CD4-positive, alpha-beta T cell treated with Interleukin-4 for 1 hour (primary cell): ENCODE measurements at regions not wholly inside any gene's neighbourhood (a gene's known extent, or its start where the extent isn't known, plus 50 kb on each side); places are given as distances from the start of the nearest gene placed in this dataset.
"Not testable (repeated sequence)": the region's sequence is repeated elsewhere in the genome, so short reads cannot be mapped to it uniquely, and the experiment has no call there.

Source experiments
- DNase-seq, 2 donors: peaks; one replicate each; pipeline ENCODE4 v3.0.0-alpha.2; 2020 to 2022

DNA sequence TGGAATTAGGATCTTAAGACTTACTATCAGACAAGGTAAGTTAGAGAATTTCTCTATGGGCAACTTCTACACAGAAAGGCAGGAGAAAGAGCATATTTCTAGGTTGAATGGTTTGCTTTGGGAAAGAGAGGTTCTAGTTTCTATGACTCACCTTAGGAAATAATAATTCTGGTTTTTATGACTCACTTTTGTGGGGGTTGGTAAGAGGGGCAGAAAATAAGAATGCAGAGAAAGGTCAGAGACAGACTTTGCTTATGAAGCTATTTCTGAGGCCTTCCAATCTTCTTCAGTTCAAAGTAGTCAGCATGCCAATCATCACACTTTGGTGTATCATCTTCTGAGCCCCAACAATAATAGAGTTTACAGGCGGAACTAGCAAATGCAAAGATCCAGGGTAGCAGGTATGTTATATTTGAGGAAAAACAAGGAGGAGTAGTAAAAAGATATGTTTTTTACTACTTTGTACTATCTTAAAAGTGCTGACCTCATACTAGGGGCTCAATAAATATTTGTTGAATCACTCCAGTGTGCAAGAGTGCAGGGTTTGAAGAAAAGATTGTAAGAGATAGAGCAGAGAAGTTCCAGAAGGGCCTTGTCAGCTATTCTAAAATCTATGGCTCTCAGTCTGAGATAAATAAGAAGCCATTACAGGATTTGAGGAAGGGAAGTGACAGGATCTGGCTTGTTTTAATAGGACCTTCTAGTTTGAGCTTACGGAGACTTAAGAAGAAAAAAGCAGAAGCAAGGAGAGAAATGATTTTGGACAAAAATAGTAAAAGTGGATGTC lies 56.7 kb upstream of the LRFN5 start:
- DNase-seq, result no peak

DNA sequence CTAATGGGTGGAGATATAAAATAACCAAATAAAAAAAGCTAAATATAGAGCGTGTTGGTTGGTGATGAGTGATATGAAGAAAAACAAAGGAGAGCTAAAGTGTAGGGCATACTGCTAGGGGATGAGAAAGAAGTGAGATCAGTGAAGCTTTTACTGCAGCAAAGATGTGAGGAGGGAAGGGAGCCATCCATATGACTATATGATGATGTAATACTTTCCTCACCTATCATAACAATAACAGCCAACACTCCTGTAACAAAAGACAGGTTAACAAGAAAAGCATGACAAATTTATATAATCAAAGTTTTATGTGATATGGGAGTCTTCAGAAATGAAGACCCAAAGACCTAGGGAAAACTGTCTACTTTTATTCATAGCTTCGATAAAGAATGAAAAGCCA lies 57.4 kb upstream of the LRFN5 start:
- no peak for DNase-seq

DNA sequence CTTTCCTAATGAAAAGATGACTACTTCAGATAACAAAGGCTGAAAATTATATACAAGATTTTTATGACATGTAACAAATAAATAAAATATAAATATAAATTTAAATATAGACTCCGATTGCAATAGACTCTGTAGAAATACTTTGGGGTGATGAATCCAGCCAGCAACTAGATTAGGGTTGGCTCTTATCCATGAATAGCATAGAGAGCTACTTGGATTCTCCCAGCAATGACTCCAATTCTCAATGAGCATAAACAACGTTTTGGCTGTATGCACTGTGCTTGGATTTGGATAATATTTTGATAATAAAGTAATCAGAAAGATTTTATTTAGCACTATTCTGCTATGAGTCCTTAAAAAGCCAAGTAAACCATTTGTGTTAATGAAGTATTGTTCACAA lies 58.0 kb upstream of the LRFN5 start:
- DNase-seq, result no peak

DNA sequence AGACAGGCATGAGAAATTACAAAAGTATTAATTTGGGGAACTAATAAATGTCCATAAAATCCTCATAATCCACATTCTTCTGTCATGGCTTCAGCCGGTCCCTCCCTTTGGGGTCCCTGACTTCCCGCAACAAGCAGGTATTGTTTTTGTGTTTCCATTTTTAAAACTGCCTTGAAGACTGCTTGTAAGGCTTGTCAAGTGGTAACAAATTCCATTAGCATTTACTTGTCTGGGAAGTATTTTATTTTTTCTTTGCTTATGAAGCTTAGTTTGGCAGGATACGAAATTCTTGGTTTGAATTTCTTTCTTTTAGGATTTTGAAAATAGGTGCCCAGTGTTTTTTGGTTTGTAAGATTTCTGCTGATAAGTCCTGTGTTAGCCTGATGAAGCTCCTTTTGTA lies 65.3 kb upstream of the LRFN5 start:
- DNase-seq, result no peak

DNA sequence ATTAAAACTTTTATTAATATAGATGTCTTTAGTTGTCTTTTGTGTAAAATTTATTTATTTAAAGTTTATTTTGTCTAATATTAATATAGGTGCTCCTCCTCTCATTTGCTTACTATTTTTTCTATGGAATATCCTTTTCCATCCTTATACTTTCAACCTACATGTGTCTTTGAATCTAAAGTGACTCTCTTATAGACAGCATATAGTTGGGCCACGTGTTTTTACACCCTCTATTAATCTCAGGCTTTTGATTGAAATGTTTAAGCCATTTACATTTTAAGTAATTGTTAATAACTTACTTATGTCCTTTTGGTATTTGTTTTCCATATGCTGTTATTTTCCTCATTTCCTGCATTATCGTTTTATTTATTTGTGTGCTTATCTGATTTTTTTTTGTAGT lies 74.4 kb upstream of the LRFN5 start:
- DNase-seq, result no peak

DNA sequence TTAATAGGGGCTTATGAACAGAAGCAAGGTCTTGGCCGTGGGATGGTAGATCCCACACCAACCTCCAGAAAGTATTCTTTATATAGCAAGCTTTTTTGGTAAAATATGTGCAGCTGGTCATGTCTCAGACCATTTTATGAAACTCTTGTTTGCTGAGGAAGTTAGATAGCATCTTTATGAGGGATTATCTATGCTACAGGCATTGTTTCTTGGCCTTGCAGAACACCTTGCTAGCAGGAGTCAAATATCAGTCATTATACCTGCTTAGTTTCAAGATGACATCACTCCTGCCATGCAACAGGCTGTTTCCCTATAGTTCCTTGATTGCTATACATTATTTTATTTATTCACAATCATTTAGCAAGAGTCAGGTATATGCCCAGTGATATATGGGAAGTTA lies 84.8 kb upstream of the LRFN5 start:
- no peak for DNase-seq

DNA sequence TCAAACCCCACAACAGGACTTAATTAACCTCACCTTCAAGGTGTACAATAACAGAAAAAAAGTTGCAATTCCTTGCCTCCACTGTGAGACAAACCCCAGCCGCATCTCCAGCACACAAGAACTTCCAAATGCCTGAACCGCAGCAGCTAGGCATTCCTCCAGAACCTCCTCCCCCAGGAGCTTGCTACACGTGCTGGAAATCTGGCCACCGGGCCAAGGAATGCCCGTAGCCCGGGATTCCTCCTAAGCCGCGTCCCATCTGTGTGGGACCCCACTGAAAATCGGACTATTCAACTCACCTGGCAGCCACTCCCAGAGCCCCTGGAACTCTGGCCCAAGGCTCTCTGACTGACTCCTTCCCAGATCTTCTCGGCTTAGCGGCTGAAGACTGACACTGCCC lies 88.6 kb upstream of the LRFN5 start:
- not testable (repeated sequence) for DNase-seq

DNA sequence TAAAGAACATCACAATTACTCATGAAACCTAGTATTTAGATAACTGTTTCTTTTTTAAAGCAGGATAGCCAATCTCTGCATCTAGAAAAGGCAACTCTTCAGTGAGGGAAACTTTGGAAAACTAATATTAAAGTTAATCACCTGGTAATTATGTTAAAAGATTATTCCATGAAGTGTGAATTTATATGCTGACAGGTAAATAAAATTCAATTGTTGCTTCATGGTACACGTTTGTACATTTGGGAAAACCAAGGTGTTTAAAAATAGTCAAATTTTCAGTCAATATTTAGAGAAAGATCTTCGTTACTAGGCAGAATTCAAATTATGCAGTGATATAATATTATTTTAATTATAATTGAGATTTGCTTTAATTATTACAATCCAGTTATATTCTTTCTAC lies 100.1 kb upstream of the LRFN5 start:
- DNase-seq, result no peak

DNA sequence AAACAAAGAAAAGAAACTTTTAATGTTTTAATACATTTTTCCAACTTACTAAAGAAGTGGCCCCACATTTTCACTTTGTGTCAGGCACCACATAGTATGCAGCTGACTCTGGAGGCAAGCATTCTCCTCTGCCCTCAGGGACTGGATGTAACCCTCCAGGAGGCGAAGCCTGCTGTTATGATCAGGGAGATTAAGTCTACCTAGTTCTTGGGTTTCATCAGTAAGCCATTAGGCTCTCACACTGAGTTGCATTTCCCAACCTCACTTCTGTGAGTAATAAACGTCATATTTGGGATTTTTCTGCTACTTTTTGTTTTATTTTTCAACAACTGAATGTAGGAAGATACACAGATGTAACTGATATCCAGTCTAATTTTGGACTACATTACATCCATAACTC lies 101.2 kb upstream of the LRFN5 start:
- DNase-seq, result no peak

DNA sequence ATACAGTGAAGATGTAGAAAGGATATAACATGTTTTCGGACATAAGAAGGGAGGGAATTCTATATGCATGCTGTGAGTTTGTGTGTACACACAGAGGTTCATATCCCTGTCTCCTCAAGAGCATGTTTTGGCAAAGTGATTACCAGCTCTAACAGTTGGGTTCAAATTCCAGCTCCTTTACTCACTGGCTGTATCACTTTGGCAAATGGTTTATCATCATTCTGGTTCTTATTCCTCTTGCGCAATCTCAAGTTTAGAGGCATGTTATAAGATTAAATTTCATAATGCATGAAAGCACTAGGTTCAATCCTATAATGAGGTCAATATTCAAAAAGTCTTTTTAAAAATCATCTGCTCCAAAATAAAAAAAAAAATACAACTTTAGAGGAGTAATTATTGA lies 107.7 kb upstream of the LRFN5 start:
- no peak for DNase-seq

DNA sequence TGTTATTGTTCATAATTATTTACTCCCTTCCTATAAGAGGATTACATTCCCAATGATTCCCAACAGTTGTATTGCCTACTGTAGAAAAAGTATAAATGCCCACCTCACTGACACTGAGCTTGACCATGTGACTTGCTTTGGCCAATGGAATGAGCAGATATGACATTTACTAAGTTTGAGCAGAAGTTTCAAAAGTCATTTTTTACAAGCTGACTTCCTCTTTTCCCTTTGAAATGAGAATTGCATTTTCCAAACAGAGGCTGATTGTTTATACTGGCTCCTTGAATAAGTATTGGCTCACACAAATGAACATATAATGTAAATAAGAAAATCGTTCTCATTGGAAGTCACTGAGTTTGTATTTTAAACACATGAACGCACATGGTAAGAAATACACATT lies 116.4 kb upstream of the LRFN5 start:
- DNase-seq, result no peak

DNA sequence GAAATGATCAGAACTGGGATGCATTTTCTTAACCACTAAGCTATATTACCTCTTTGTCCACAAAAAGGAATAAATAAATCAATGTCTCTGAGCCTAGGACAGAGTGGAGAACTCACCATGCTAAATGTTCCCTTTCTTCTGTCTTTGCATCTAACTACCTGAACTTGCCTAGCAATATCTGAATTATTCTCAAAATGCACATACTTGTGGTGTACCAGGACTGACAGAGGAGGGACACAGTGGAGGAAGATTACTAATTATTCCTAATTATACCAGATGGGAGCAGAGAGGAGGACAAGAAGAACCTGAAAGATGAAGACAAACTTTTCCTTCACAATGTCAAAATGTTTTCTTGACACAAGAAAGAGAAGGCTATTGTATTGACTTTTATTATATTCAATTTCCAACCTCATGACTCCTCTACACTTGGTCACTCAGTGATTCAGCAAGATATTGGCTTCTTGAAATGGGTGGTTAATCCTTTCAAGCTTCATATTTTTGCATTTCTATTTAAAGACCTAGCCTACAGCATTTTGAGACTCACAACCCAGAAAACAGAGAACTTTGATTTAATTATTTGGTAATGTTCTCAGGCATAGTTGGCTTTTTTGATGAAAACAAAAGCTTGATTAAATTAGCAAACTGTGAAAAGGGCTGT lies 117.2 kb upstream of the LRFN5 start:
- DNase-seq, result no peak

DNA sequence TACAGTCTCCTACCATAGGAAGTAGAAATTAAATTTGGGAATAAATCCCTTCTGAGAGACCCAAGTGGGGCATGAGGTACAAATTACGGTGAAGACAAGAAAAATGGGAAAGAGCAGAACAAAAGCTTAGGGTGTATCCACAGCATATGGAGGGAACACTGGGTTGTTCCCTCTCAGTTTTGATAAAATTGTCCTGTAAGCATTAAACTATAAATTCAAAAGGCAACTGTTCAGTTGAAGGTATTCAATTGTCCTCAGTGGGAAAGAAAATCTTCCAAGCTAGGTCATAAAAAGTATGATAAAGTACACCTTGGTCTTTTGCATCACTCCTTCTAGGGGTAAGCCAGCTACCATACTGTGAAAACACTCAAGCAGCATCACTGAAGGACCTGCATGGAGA lies 118.3 kb upstream of the LRFN5 start:
- no peak for DNase-seq

DNA sequence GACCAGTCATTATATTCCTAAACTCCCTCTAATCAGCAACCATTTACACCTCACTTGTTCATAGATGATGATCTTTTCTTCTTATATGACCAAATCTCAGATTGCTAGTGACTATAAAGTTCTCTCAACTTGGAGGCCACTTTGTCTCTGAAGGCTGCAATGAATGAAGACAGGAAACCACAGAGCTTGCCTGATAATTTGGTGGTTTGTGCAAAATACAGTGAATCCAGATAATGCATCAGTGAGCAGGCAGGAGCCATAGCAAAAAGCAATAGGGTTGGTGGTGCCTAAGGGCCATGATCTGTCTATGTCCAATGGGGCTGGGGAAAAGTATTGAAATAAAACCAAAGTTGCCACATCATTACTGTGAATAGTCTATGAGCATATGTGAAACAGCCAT lies 123.8 kb upstream of the LRFN5 start:
- DNase-seq, result no peak

DNA sequence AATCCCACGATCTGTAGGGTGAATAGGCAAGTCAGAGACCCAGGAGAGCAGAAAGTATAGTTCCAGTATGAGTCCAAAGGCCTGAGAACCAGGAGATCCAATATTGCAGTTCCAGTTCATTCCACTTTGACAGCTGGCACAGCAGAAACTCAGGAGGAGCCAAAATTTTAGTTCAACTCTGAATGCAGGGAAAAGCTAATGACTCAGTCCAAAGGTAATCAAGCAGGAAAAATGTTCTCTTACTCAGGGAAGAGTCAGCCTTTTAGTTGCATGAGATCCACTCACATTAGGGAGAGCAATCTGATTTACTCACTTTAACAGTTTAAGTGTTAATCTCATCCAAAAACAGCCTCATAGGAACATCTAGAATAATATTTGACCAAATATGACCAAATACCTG lies 130.2 kb upstream of the LRFN5 start:
- DNase-seq, result no peak

DNA sequence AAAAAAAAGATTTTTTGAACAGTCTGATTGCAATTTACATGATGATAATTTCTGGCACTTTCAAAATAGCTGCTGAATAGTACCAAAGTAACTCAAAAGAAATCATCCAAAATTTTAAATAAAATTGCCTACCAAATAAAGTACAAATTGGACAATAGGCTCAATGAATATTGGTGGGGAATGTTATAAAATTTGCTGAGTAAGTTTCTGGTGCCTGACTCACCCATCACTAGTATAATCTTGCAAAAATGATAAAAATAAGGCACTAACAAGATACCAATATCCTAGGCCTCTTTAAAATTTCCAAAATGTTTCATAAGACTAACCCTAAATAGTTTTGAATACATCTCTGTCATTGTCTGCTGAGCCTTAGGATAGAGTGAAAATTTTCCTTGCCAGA lies 145.3 kb upstream of the LRFN5 start:
- DNase-seq, result no peak

DNA sequence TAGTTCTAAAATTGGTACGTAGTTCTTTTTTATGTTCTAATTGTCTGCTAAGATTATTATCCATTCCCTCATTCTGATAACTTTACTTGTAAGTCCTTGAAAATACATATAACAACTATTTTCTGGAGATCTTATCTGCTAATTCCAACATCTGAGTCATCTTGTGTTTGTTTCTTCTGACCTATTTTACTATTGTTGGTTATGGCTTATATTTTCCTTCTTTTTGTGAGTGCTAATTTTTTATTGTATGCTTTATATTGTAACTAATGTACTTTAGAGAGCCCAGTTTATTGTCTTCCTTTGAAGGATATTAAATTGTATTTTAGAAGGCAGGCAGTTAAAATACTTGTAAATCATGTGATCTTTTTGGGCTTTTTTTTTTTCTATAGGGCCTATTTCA lies 149.3 kb upstream of the LRFN5 start:
- no peak for DNase-seq

DNA sequence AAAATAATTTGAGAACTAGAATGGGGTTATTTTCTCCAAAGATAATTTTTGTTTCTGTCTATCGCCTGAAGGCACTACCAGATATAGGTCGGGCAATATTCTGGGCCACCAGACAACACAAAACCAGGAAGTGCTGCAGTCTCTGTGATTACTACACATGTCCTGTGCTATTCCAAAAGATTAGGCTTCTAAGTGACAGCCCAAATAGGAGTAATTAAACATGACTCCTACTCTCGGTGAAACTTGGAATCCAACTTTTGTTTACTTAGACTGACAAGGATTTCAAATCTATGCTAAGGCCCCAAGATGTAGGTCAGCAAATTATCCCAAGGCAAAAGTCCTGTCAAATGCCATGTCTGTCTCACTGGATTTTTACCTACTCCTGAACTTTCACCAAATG lies 157.6 kb upstream of the LRFN5 start:
- DNase-seq, result no peak

DNA sequence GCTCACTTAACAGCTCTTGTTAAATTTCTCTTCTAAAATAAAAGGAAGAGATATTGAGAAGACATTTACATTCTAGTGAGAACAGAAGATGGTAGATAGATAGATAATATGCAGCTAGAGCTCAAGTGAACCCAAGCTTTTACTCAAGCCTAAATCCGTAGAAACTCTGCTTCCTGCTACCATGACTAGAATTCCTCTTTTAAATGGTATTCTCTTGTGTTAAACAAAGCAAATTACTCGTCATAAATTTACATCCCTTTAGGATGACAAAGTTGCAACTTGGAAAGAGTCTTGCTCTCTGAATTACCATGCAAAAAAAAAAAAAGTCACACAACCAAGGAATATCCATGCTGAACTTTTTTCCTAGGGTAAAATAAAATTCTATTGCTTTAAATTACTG lies 160.7 kb upstream of the LRFN5 start:
- no peak for DNase-seq

DNA sequence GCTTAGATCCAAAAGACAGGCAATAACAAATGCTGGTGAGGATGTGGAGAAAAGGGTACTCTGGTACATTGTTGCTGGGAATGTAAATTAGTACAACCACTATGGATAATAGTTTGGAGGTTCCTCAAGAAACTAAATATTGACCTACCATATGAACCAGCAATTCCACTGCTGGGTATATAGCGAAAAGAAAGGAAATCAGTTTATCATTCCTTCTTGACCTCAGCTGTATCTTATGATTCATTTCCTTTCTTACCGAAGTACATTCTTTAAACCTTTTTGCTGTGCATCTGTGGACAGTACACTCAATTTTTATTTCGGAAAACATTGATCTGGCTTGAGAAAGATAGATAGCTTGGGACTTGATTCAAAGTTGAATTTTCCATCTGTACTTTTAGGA lies 183.2 kb upstream of the LRFN5 start:
- no peak for DNase-seq

DNA sequence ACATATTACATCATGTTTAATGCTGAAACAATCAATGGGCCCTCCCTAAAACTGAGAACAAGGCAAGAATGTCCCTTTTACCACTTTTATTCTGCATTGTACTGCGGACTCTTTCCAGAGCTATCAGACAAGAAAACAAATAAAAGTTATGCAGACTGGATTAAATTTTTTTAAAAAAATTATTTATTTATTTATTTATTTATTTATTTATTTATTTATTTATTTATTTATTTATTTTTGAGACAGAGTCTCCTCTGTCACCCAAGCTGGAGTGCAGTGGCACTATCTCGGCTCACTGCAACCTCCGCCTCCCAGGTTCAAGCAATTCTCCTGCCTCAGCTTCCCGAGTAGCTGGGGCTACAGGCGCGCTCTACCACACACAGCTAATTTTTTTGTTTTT lies 185.4 kb upstream of the LRFN5 start:
- DNase-seq, result not testable (repeated sequence)

DNA sequence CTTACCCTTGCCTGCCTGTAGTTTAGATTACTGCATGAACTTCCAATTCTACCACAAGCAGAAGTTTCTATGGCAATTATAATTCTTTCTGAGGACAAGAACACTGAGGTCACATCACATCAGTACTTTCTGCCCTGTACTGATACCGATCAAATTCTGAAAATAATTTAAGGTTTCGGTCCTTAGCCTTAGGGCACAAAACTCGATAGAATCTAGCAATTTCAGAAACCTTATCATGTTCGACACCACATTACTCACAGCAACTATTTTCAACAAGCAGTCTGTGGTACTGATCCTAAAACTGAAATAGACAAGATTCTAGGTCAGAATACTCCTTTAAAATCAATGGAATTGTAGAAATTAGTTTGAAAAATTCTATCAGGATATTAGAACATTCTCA lies 187.0 kb upstream of the LRFN5 start:
- no peak for DNase-seq

DNA sequence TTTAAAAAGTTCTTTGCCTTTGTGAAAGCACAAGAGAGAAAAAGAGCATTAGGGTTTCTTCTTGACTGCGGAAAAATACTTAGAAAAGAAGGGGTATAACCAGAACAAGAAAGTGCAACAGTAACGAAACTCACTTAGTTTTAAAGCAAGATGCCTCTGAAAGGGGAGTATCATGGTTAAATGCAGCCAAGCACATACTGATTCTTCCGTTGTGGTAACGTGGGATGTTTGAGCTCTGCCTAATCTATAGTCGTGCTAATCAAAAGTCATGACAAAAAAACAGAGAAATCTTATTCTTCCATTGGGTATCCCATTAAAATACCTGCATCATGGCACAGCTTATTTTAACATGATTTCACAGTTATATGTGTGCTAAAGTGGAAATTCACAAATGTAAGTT lies 187.8 kb upstream of the LRFN5 start:
- DNase-seq, result no peak

DNA sequence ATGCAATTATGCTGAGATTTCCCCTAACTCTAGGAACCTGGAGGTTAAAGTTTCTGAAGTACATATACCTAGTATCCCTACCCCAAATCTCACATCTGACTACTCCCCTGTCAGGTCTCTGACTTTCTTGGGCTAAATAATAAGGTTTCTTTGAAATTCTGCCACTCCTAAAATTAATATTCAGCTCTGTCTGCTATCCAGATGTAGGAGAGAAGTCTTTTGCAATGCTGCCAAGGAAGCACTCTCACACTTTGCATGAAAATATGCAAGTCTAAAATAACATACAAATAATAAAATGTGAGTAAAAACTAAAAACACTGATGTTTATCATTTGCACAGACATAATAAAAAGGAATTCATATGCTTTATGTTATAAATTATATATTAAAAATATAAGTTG lies 196.9 kb upstream of the LRFN5 start:
- DNase-seq, result no peak

DNA sequence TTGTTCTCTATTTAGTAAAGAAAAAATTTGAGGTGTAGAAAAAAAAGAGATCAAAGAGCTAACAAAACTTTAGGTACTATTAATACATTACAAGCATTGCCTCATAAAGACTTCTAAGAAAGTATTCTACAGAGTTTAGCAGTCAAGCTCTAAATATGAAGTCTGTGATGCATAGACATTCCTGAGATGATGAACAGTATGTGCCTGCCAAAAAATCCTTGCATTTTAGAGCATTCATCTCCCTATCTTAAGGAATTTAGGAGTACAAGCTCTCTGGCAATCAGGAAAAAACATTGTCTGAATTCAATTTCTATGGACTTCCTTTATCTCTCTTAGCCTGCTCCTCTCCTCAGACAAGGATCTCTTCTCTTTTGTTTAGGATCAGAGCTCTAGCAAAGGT lies 202.6 kb upstream of the LRFN5 start:
- no peak for DNase-seq
